Thoracic aorta (tissue), 2 donors: ENCODE measurements at regions not wholly inside any gene's neighbourhood (a gene's known extent, or its start where the extent isn't known, plus 50 kb on each side); places are given as distances from the start of the nearest gene placed in this dataset.

Experiments used
- ATAC-seq: fragments of 150-250 bp; one replicate; pipeline ENCODE4 v1.8.0; 2017; ENCODE audit warnings: low read depth; ENCODE audit not compliant: insufficient number of reproducible peaks, low FRiP score
- DNase-seq: peaks from one replicate; pipeline ENCODE4 v3.0.0-alpha.2; 2020; ENCODE audit warnings: low spot score
- H3K27ac ChIP-seq, 2 donors: fragments of 200-600 bp; sonication (generic); 1 replicate in 1 of 2; 2 replicates in 1 of 2; pipeline ENCODE4 v1.5.1; 2016; ENCODE audit warnings: mild to moderate bottlenecking in 2 of 2, moderate library complexity in 2 of 2
- H3K27me3 ChIP-seq: fragments of 200-600 bp; sonication (generic); replicated peaks from 2 replicates; pipeline ENCODE4 v1.6.0; 2016; ENCODE audit warnings: mild to moderate bottlenecking; ENCODE audit not compliant: insufficient read depth
- H3K36me3 ChIP-seq: fragments of 200-600 bp; sonication (generic); one replicate; pipeline ENCODE4 v1.5.1; 2016
- H3K4me1 ChIP-seq, 2 donors: fragments of 200-600 bp; sonication (generic); 1 replicate in 1 of 2; 2 replicates in 1 of 2; pipeline versions ENCODE4 v1.5.1 to v1.6.0; 2016; ENCODE audit warnings: low read depth in 2 of 2, mild to moderate bottlenecking in 1 of 2; ENCODE audit not compliant: control insufficient read depth in 1 of 2
- H3K4me3 ChIP-seq: fragments of 200-600 bp; sonication (generic); 2 replicates; pipeline ENCODE4 v1.5.1; 2016; ENCODE audit warnings: mild to moderate bottlenecking
- H3K9me3 ChIP-seq: fragments of 200-600 bp; sonication (generic); 2 replicates; pipeline ENCODE4 v1.5.1; 2016
- TF ChIP-seq, protein P1 (sequence below): fragments of 200-600 bp; sonication (generic); IDR thresholded peaks from one replicate; pipeline ENCODE4 v1.5.1; 2019; ENCODE audit warnings: antibody characterized with exemption

- no peak for ATAC-seq
- TF ChIP-seq, protein P1, sequence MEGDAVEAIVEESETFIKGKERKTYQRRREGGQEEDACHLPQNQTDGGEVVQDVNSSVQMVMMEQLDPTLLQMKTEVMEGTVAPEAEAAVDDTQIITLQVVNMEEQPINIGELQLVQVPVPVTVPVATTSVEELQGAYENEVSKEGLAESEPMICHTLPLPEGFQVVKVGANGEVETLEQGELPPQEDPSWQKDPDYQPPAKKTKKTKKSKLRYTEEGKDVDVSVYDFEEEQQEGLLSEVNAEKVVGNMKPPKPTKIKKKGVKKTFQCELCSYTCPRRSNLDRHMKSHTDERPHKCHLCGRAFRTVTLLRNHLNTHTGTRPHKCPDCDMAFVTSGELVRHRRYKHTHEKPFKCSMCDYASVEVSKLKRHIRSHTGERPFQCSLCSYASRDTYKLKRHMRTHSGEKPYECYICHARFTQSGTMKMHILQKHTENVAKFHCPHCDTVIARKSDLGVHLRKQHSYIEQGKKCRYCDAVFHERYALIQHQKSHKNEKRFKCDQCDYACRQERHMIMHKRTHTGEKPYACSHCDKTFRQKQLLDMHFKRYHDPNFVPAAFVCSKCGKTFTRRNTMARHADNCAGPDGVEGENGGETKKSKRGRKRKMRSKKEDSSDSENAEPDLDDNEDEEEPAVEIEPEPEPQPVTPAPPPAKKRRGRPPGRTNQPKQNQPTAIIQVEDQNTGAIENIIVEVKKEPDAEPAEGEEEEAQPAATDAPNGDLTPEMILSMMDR: no peak
Observed at GRCh38 chr7:97337849-97338248, 220.4 kb downstream of the SDHAF3 start.

DNA sequence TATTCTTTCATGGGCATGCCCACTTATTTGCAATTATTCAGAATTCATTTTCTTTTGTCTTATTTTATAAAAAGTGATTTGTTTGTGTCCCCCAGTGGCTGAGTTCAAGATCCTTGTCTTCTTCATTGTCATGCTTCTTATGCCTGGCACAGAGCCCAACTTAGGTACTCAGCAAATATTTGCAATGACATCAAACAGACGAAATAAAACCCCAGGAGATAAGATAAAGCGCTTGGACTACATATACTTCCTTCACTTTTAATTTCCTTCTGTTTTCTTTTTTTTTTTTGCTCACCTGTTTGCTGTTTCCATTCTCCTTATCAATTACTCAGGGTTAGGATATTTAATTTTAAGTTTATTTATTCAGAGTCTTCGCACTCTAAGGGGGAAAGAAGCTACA, 225.0 kb downstream of the SDHAF3 start:
- TF ChIP-seq, protein P1: no peak
- Histone ChIP-seq H3K4me1 (no peaks in the 10 kb centered on the region), H3K27me3 (no peaks in the 10 kb centered on the region), H3K27ac (no peak overlapping the region), H3K4me3 (no peak overlapping the region), H3K9me3 (no peaks in the 10 kb centered on the region), H3K36me3 (no peaks in the 10 kb centered on the region)
- ATAC-seq (no peak), DNase-seq (no peak)

More at GRCh38 chr7:97337849-97338248, 220.4 kb downstream of the SDHAF3 start:
- no peaks in the 10 kb centered on the region for H3K9me3 ChIP-seq
- no peaks in the 10 kb centered on the region for H3K4me1 ChIP-seq
- H3K36me3 ChIP-seq: no peaks in the 10 kb centered on the region
- no peak overlapping the region for H3K4me3 ChIP-seq
- H3K27me3 ChIP-seq: no peaks in the 10 kb centered on the region
- no peak overlapping the region for H3K27ac ChIP-seq
- DNase-seq: no peak

GRCh38 chr7:97346349-97346748, 228.9 kb downstream of the SDHAF3 start:
- Histone ChIP-seq H3K4me3 (no peak overlapping the region), H3K27me3 (no peaks in the 10 kb centered on the region), H3K36me3 (no peaks in the 10 kb centered on the region), H3K4me1 (no peaks in the 10 kb centered on the region), H3K27ac (no peak overlapping the region), H3K9me3 (no peaks in the 10 kb centered on the region)
- TF ChIP-seq, protein P1: no peak
- ATAC-seq (no peak), DNase-seq (no peak)

GRCh38 chr7:97351488-97351887, 234.0 kb downstream of the SDHAF3 start:
- no peak for DNase-seq

GRCh38 chr7:97357459-97357858, 240.0 kb downstream of the SDHAF3 start:
- no peak overlapping the region for H3K27ac ChIP-seq
- H3K9me3 ChIP-seq: no peaks in the 10 kb centered on the region
- DNase-seq: no peak
- H3K27me3 ChIP-seq: no peaks in the 10 kb centered on the region
- H3K4me3 ChIP-seq: no peak overlapping the region
- ATAC-seq: no peak
- no peaks in the 10 kb centered on the region for H3K4me1 ChIP-seq
- TF ChIP-seq, protein P1: no peak
- H3K36me3 ChIP-seq: no peaks in the 10 kb centered on the region

More at GRCh38 chr7:97351488-97351887, 234.0 kb downstream of the SDHAF3 start:
- H3K27me3 ChIP-seq: no peaks in the 10 kb centered on the region
- H3K36me3 ChIP-seq: no peaks in the 10 kb centered on the region
- no peaks in the 10 kb centered on the region for H3K4me1 ChIP-seq
- H3K27ac ChIP-seq: no peak overlapping the region
- no peak for ATAC-seq
- no peak overlapping the region for H3K4me3 ChIP-seq
- H3K9me3 ChIP-seq: no peaks in the 10 kb centered on the region
- TF ChIP-seq, protein P1: no peak
